Nephron progenitor cell (in vitro differentiated cells): ENCODE measurements at regions not wholly inside any gene's neighbourhood (a gene's known extent, or its start where the extent isn't known, plus 50 kb on each side); places are given as distances from the start of the nearest gene placed in this dataset.

Source experiments
- DNase-seq: peaks from one replicate; pipeline ENCODE4 v3.0.0; 2021
- H3K27ac Mint-ChIP-seq: 2 replicates; pipeline ENCODE4 v1.8.0; 2021; ENCODE audit warnings: mild to moderate bottlenecking, moderate library complexity, mixed read lengths
- H3K27me3 Mint-ChIP-seq: 2 replicates; pipeline ENCODE4 v1.8.0; 2021; ENCODE audit warnings: mild to moderate bottlenecking, low read depth, mixed read lengths; ENCODE audit not compliant: poor library complexity
- H3K36me3 Mint-ChIP-seq: 2 replicates; pipeline ENCODE4 v1.8.0; 2021; ENCODE audit warnings: low read depth, mixed read lengths
- H3K4me1 Mint-ChIP-seq: 2 replicates; pipeline ENCODE4 v1.8.0; 2021; ENCODE audit warnings: mixed read lengths
- H3K4me3 Mint-ChIP-seq: 2 replicates; pipeline ENCODE4 v1.8.0; 2021; ENCODE audit warnings: mild to moderate bottlenecking, moderate library complexity, mixed read lengths
- H3K9me3 Mint-ChIP-seq: 2 replicates; pipeline ENCODE4 v1.8.0; 2021; ENCODE audit warnings: mild to moderate bottlenecking, moderate library complexity, mixed read lengths
- TF ChIP-seq, protein P1 (sequence below): fragments of 200-600 bp; sonication (generic); IDR thresholded peaks from 2 replicates; pipeline ENCODE4 v1.5.0; 2021; ENCODE audit warnings: antibody characterized with exemption

DNA sequence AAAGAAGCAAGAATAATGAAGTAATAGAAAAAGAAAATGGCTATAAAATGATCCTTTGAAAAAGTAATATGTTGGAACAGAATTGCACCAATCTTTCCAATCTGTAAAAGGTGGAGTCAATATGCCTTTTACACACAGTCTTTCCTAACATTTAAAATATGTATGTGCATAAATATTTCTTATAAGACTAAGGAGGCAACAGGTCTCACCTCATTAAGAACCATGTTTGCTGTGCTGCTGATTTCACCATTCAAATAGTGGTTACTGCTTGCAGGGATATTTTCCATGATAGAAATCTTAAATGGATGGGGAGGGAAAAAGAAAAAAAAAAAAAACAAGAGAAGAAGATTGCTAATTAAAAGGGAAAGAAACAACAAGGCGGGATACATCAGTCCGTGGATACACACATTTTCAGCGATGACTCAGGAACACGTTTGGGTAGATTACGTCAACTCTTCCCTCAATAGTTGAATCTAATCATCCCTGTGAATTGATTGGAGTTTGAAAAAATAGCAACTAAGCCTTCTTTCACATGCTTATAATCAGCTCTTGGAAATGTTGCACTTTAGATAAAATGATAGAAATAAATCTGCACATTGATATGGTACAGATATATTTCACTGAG is 2133.9 kb upstream of the CELF4 start:
- H3K4me1 Mint-ChIP-seq: peaks cover 13% of the 10 kb centered on the region
- no peak overlapping the region for H3K27ac Mint-ChIP-seq
- DNase-seq: no peak
- no peaks in the 10 kb centered on the region for H3K9me3 Mint-ChIP-seq
- peaks cover 3% of the 10 kb centered on the region for H3K27me3 Mint-ChIP-seq
- TF ChIP-seq, protein P1, sequence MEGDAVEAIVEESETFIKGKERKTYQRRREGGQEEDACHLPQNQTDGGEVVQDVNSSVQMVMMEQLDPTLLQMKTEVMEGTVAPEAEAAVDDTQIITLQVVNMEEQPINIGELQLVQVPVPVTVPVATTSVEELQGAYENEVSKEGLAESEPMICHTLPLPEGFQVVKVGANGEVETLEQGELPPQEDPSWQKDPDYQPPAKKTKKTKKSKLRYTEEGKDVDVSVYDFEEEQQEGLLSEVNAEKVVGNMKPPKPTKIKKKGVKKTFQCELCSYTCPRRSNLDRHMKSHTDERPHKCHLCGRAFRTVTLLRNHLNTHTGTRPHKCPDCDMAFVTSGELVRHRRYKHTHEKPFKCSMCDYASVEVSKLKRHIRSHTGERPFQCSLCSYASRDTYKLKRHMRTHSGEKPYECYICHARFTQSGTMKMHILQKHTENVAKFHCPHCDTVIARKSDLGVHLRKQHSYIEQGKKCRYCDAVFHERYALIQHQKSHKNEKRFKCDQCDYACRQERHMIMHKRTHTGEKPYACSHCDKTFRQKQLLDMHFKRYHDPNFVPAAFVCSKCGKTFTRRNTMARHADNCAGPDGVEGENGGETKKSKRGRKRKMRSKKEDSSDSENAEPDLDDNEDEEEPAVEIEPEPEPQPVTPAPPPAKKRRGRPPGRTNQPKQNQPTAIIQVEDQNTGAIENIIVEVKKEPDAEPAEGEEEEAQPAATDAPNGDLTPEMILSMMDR: no peak
- H3K4me3 Mint-ChIP-seq: no peak overlapping the region
- peaks cover 13% of the 10 kb centered on the region for H3K36me3 Mint-ChIP-seq

DNA sequence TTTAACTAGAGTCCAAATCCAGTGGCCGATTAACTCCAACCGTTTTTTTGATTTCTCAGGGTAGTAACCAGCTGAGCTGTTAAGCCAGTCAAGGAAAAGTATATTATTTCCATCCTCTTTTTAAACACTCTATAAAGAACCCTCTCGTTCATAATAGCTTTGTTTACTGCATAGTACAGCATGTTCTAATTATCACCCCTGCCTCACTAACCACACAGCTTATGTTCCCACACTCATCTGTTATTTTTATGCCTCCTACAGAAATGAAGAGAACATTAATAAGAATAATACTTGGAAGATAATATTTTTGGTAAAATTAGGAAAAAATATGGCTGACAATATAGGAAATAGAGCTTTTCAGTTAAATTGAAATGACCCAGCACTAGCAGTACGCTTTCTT is 2132.8 kb upstream of the CELF4 start:
- DNase-seq: no peak
- TF ChIP-seq, protein P1: no peak
- no peak overlapping the region for H3K27ac Mint-ChIP-seq
- H3K4me1 Mint-ChIP-seq: peaks cover 15% of the 10 kb centered on the region
- H3K27me3 Mint-ChIP-seq: peaks cover 3% of the 10 kb centered on the region
- H3K9me3 Mint-ChIP-seq: no peaks in the 10 kb centered on the region
- no peak overlapping the region for H3K4me3 Mint-ChIP-seq
- peaks cover 12% of the 10 kb centered on the region for H3K36me3 Mint-ChIP-seq

DNA sequence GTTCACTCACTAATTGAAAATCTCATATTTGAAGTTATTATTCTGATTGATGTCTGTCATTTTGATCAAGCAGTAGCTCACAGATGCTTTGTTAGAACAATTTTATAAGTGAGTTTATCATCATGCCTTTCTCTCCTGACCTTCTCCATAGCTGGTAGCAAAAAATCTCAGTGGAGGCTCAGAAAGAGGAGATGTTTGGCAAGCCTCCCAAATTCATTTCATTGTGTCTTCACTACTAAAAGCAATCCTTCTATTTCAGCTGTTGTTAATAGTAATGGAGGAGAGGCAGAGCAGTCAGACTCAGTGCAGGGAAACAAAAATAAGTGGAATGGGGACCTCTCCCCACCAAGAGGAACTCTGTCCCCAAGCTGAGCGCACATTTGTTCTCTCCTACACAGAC is 2127.8 kb upstream of the CELF4 start:
- Mint-ChIP-seq H3K4me1 (peaks cover 34% of the 10 kb centered on the region), H3K27me3 (peaks cover 3% of the 10 kb centered on the region), H3K4me3 (no peak overlapping the region), H3K36me3 (peaks cover 25% of the 10 kb centered on the region), H3K27ac (peak overlapping the region; percentile 63), H3K9me3 (peaks cover 8% of the 10 kb centered on the region)
- DNase-seq: no peak
- TF ChIP-seq, protein P1: no peak

GRCh38 chr18:39692367-39693015 is 2126.9 kb upstream of the CELF4 start:
- Mint-ChIP-seq H3K4me3 (no peak overlapping the region), H3K9me3 (peaks cover 8% of the 10 kb centered on the region), H3K4me1 (peaks cover 34% of the 10 kb centered on the region), H3K27ac (peak overlapping the region; percentile 63), H3K27me3 (no peaks in the 10 kb centered on the region), H3K36me3 (peaks cover 18% of the 10 kb centered on the region)
- no peak for DNase-seq
- TF ChIP-seq, protein P1: no peak

- DNase-seq: no peak
- Mint-ChIP-seq H3K4me3 (no peak overlapping the region), H3K36me3 (no peaks in the 10 kb centered on the region), H3K27ac (peak overlapping the region; percentile 72), H3K4me1 (peaks cover 24% of the 10 kb centered on the region), H3K27me3 (no peaks in the 10 kb centered on the region), H3K9me3 (no peaks in the 10 kb centered on the region)
- TF ChIP-seq, protein P1: no peak
Observed at GRCh38 chr18:39685303-39685902, 2119.8 kb upstream of the CELF4 start.
